ENCODE measurements at regions not wholly inside any gene's neighbourhood (a gene's known extent, or its start where the extent isn't known, plus 50 kb on each side); places are given as distances from the start of the nearest gene placed in this dataset.

- TF ChIP-seq POLR2AphosphoS5 (IDR thresholded peaks at IDR 0.05) (no peak), CTCF (IDR thresholded peaks at IDR 0.05) (no peak), POLR2A (IDR thresholded peaks at IDR 0.05) (no peak)
These were observed 228.0 kb downstream of the CD109 start for GRCh38 chr6:73923905-73924485.

All from upper lobe of left lung (tissue), 4 donors.